Adrenal gland (tissue), 9 donors: ENCODE measurements at regions not wholly inside any gene's neighbourhood (a gene's known extent, or its start where the extent isn't known, plus 50 kb on each side); places are given as distances from the start of the nearest gene placed in this dataset.

Source experiments
- DNase-seq, 7 donors: peaks; one replicate each; pipeline ENCODE4 v3.0.0-alpha.2; 2019 to 2020
- H3K27ac ChIP-seq, 5 donors: fragments of 200-600 bp; sonication (generic) in 4 of 5; 1 replicate in 3 of 5; 2 replicates in 2 of 5; pipeline versions ENCODE4 v1.5.1 to v1.8.0; 2016 to 2020; ENCODE audit warnings: mild to moderate bottlenecking in 1 of 5
- H3K27me3 ChIP-seq: fragments of 200-600 bp; 2 replicates; pipeline ENCODE4 v1.8.0; 2021
- H3K36me3 ChIP-seq, 2 donors: fragments of 200-600 bp; replicated peaks in 1 of 2; 1 replicate in 1 of 2; 2 replicates in 1 of 2; pipeline versions ENCODE4 v1.5.1 to v1.8.0; 2018 to 2022
- H3K4me1 ChIP-seq, 2 donors: fragments of 200-600 bp; replicated peaks in 1 of 2; 1 replicate in 1 of 2; 2 replicates in 1 of 2; pipeline versions ENCODE4 v1.5.1 to v1.8.0; 2018 to 2021
- H3K4me3 ChIP-seq, 4 donors: fragments of 200-600 bp; sonication (generic) in 3 of 4; one replicate each; pipeline ENCODE4 v1.5.1; 2016 to 2018
- H3K9me3 ChIP-seq, 3 donors: fragments of 200-600 bp; sonication (generic) in 1 of 3; replicated peaks in 1 of 3; 1 replicate in 2 of 3; 2 replicates in 1 of 3; pipeline versions ENCODE4 v1.5.1 to v1.8.0; 2016 to 2021
- CTCF ChIP-seq, 6 experiments: fragments of 450-650 bp in 4 of 6; fragments of 200-600 bp in 2 of 6; sonication (generic) in 1 of 6; IDR thresholded peaks; 1 replicate in 5 of 6; 2 replicates in 1 of 6; pipeline versions ENCODE4 v1.5.1 to v1.8.0; 2016 to 2021; ENCODE audit warnings: antibody characterized with exemption in 6 of 6, mild to moderate bottlenecking in 2 of 6, moderate library complexity in 1 of 6
- POLR2A ChIP-seq, 2 donors: fragments of 450-650 bp; IDR thresholded peaks; one replicate each; pipeline ENCODE4 v1.6.1; 2017; ENCODE audit warnings: antibody characterized with exemption in 2 of 2, mild to moderate bottlenecking in 2 of 2, moderate library complexity in 1 of 2
- WGBS, 4 donors: extraction: QIAGEN DNeasy Blood & Tissue Kit in 2 of 4; methylation state at CpG; one replicate each; pipeline versions ENCODE4 v1.1.5 to v1.1.7; 2013 to 2017; 5-methylcytosine and 5-hydroxymethylcytosine counted together
- intact Hi-C, 2 donors: fragments of 100-400 bp; cut with DNase I; formaldehyde crosslinking; loops; one replicate each; pipeline versions ENCODE4 v1.14.1 to v1.15.0; 2022 to 2023
- donor health status: healthy with polysubstance abuse.
- donor health status: Bipolar disorder and iron deficiency.
- donor health status: DM: yes; HTN: yes; CAD: no.
- donor health status: DM: no; HTN: no; CAD: no.
- donor health status: DM: no; HTN: no; CAD: no.

- no peaks in the 10 kb centered on the region for H3K27me3 ChIP-seq
- TF ChIP-seq POLR2A (IDR thresholded peaks at IDR 0.05) (no peak), CTCF (IDR thresholded peaks at IDR 0.05) (no peak)
- H3K4me3 ChIP-seq: no peak overlapping the region
- H3K4me1 ChIP-seq: no peaks in the 10 kb centered on the region
- no peaks in the 10 kb centered on the region for H3K36me3 ChIP-seq
- intact Hi-C loops: no loop called here
- H3K9me3 ChIP-seq: no peaks in the 10 kb centered on the region
- WGBS, 4 donors: 50 to 55% (median 53%) methylated on average over 3 of the region's 3 CpGs
- DNase-seq: no peak
- no peak overlapping the region for H3K27ac ChIP-seq
Measured at GRCh38 chr2:215602997-215603396, 167.1 kb upstream of the FN1 start.

GRCh38 chr2:215601990-215602721, 166.3 kb upstream of the FN1 start:
- WGBS, 4 donors: 36 to 46% (median 42%) methylated on average over 2 of the region's 2 CpGs
- no peak overlapping the region for H3K4me3 ChIP-seq
- no peak for DNase-seq
- intact Hi-C loops: no loop called here
- no peaks in the 10 kb centered on the region for H3K27me3 ChIP-seq
- H3K36me3 ChIP-seq: no peaks in the 10 kb centered on the region
- no peak overlapping the region for H3K27ac ChIP-seq
- no peak for TF ChIP-seq POLR2A (IDR thresholded peaks at IDR 0.05)
- no peak for TF ChIP-seq CTCF (IDR thresholded peaks at IDR 0.05)
- no peaks in the 10 kb centered on the region for H3K4me1 ChIP-seq
- no peaks in the 10 kb centered on the region for H3K9me3 ChIP-seq

GRCh38 chr2:215601526-215601925, 165.7 kb upstream of the FN1 start:
- Histone ChIP-seq H3K4me3 (no peak overlapping the region), H3K27me3 (no peaks in the 10 kb centered on the region), H3K36me3 (no peaks in the 10 kb centered on the region), H3K4me1 (no peaks in the 10 kb centered on the region), H3K27ac (no peak overlapping the region), H3K9me3 (no peaks in the 10 kb centered on the region)
- 91 to 96% (median 94%) methylated on average over 3 of the region's 3 CpGs for WGBS, 4 donors
- intact Hi-C loops: no loop called here
- DNase-seq: no peak
- no peak for TF ChIP-seq CTCF (IDR thresholded peaks at IDR 0.05)
- TF ChIP-seq POLR2A (IDR thresholded peaks at IDR 0.05): no peak

GRCh38 chr2:215598376-215598975, 162.6 kb upstream of the FN1 start:
- Histone ChIP-seq H3K36me3 (no peaks in the 10 kb centered on the region), H3K4me1 (no peaks in the 10 kb centered on the region), H3K4me3 (no peak overlapping the region), H3K27ac (no peak overlapping the region), H3K9me3 (no peaks in the 10 kb centered on the region), H3K27me3 (no peaks in the 10 kb centered on the region)
- intact Hi-C loops: no loop called here
- WGBS, 4 donors: 66 to 82% (median 72%) methylated on average over 3 of the region's 3 CpGs
- no peak for DNase-seq
- TF ChIP-seq CTCF (IDR thresholded peaks at IDR 0.05) (no peak), POLR2A (IDR thresholded peaks at IDR 0.05) (no peak)
